Ovary (tissue), 7 donors: ENCODE measurements at regions not wholly inside any gene's neighbourhood (a gene's known extent, or its start where the extent isn't known, plus 50 kb on each side); places are given as distances from the start of the nearest gene placed in this dataset.
A peak's percentile ranks its signal among the peaks of the same experiment; 100 is the strongest.
"Not testable (repeated sequence)": the region's sequence is repeated elsewhere in the genome, so short reads cannot be mapped to it uniquely, and the experiment has no call there.

ENCODE experiments used
- DNase-seq, 5 donors: peaks; one replicate each; pipeline ENCODE4 v3.0.0-alpha.2; 2019 to 2020
- H3K27ac ChIP-seq, 2 donors: fragments of 200-600 bp; one replicate each; pipeline versions ENCODE4 v1.5.1 to v1.8.0; 2019 to 2022
- H3K27me3 ChIP-seq: fragments of 200-600 bp; one replicate; pipeline ENCODE4 v1.8.0; 2022
- H3K36me3 ChIP-seq: fragments of 200-600 bp; sonication (generic); one replicate; pipeline ENCODE4 v1.5.1; 2019
- H3K4me1 ChIP-seq: one replicate; pipeline ENCODE4 v1.8.1; 2013; ENCODE audit warnings: mild to moderate bottlenecking, moderate library complexity; ENCODE audit not compliant: insufficient read depth
- H3K4me3 ChIP-seq: fragments of 200-600 bp; sonication (generic); one replicate; pipeline ENCODE4 v1.5.1; 2017
- H3K9me3 ChIP-seq, 2 donors: fragments of 200-600 bp in 1 of 2; sonication (generic) in 1 of 2; one replicate each; pipeline versions ENCODE4 v1.5.1 to v1.8.1; 2013 to 2019; ENCODE audit warnings: mild to moderate bottlenecking in 1 of 2, moderate library complexity in 1 of 2
- WGBS, 3 donors: extraction: QIAGEN DNeasy Blood & Tissue Kit in 1 of 3; methylation state at CpG; one replicate each; pipeline versions ENCODE4 v1.1.5 to v1.1.7; 2013 to 2017; 5-methylcytosine and 5-hydroxymethylcytosine counted together
- intact Hi-C, 4 donors: fragments of 100-400 bp; cut with DNase I; formaldehyde crosslinking; loops; one replicate each; pipeline versions ENCODE4 v1.11.0 to v1.15.1; 2022 to 2023
- donor health status: DM: no; HTN: no; CAD: no; lungs with moderate emphysema.
- donor health status: DM: no; HTN: no; CAD: no.
- donor health status: Bipolar disorder and iron deficiency.
- donor health status: DM: no; HTN: no; CAD: no.
- donor health status: DM: yes; HTN: yes; CAD: no.

- H3K4me1 ChIP-seq, H3K27me3 ChIP-seq, H3K36me3 ChIP-seq, H3K27ac ChIP-seq, H3K9me3 ChIP-seq, DNase-seq, intact Hi-C loops, H3K4me3 ChIP-seq: not testable (repeated sequence)
- 50 to 82% (median 51%) methylated on average over 7 to 10 of the region's 12 CpGs for WGBS, 3 donors
These were observed 177.2 kb downstream of the LMLN start for GRCh38 chr3:198137038-198137835.

- 89 to 95% (median 92%) methylated on average over 7 to 8 of the region's 10 CpGs for WGBS, 3 donors
These were observed 178.2 kb downstream of the LMLN start for GRCh38 chr3:198138205-198138604.

GRCh38 chr3:198139037-198139436, 179.0 kb downstream of the LMLN start:
- H3K36me3 ChIP-seq, H3K27ac ChIP-seq, DNase-seq, H3K4me3 ChIP-seq, H3K4me1 ChIP-seq, intact Hi-C loops, H3K9me3 ChIP-seq, H3K27me3 ChIP-seq: not testable (repeated sequence)
- WGBS, 3 donors: 7 to 16% (median 12%) methylated on average over 4 of the region's 4 CpGs

More at GRCh38 chr3:198138205-198138604, 178.2 kb downstream of the LMLN start:
- H3K36me3 ChIP-seq, DNase-seq, H3K27ac ChIP-seq, H3K4me1 ChIP-seq, H3K9me3 ChIP-seq, H3K27me3 ChIP-seq, intact Hi-C loops, H3K4me3 ChIP-seq: not testable (repeated sequence)

- DNase-seq, H3K4me3 ChIP-seq, H3K36me3 ChIP-seq, H3K9me3 ChIP-seq, intact Hi-C loops, H3K4me1 ChIP-seq, H3K27me3 ChIP-seq, H3K27ac ChIP-seq: not testable (repeated sequence)
- 51 to 58% (median 57%) methylated on average over 8 of the region's 8 CpGs for WGBS, 3 donors
These were observed 179.6 kb downstream of the LMLN start for GRCh38 chr3:198139513-198140167.

GRCh38 chr3:198143300-198144137, 183.5 kb downstream of the LMLN start:
- intact Hi-C loops: not testable (repeated sequence)

GRCh38 chr3:198145231-198145784, 185.3 kb downstream of the LMLN start:
- H3K27ac ChIP-seq, intact Hi-C loops, H3K9me3 ChIP-seq, H3K4me3 ChIP-seq, H3K27me3 ChIP-seq, H3K4me1 ChIP-seq, H3K36me3 ChIP-seq: not testable (repeated sequence)
- WGBS, 3 donors: 4 to 29% (median 6%) methylated on average over 1 to 3 of the region's 8 CpGs
- peak; percentile 70 to 86 (median 75) for DNase-seq

More at GRCh38 chr3:198143300-198144137, 183.5 kb downstream of the LMLN start:
- H3K4me3 ChIP-seq, H3K4me1 ChIP-seq, H3K36me3 ChIP-seq, H3K27ac ChIP-seq, H3K27me3 ChIP-seq, H3K9me3 ChIP-seq, DNase-seq: not testable (repeated sequence)
- WGBS, 3 donors: 57 to 70% (median 66%) methylated on average over 10 to 11 of the region's 15 CpGs

- 50 to 62% (median 51%) methylated on average over 2 to 4 of the region's 5 CpGs for WGBS, 3 donors
- H3K27ac ChIP-seq, intact Hi-C loops, H3K27me3 ChIP-seq, H3K9me3 ChIP-seq, DNase-seq, H3K36me3 ChIP-seq, H3K4me1 ChIP-seq, H3K4me3 ChIP-seq: not testable (repeated sequence)
These were observed 186.1 kb downstream of the LMLN start for GRCh38 chr3:198146070-198146469.

GRCh38 chr3:198146559-198147164, 186.6 kb downstream of the LMLN start:
- 61 to 91% (median 76%) methylated on average over 6 to 8 of the region's 9 CpGs for WGBS, 3 donors
- H3K27me3 ChIP-seq, intact Hi-C loops, H3K4me1 ChIP-seq, H3K4me3 ChIP-seq, H3K27ac ChIP-seq, H3K9me3 ChIP-seq, H3K36me3 ChIP-seq, DNase-seq: not testable (repeated sequence)

GRCh38 chr3:198147213-198147612, 187.2 kb downstream of the LMLN start:
- H3K27ac ChIP-seq, intact Hi-C loops, H3K9me3 ChIP-seq, H3K4me1 ChIP-seq, H3K4me3 ChIP-seq, H3K27me3 ChIP-seq, DNase-seq, H3K36me3 ChIP-seq: not testable (repeated sequence)
- WGBS, 3 donors: 96 to 100% (median 100%) methylated on average over 1 to 3 of the region's 3 CpGs

GRCh38 chr3:198147993-198148392, 188.0 kb downstream of the LMLN start:
- H3K36me3 ChIP-seq, H3K9me3 ChIP-seq, H3K4me3 ChIP-seq, H3K4me1 ChIP-seq, H3K27me3 ChIP-seq, DNase-seq, intact Hi-C loops, H3K27ac ChIP-seq: not testable (repeated sequence)
- WGBS, 3 donors: 70 to 76% (median 73%) methylated on average over 6 of the region's 6 CpGs

GRCh38 chr3:198149904-198150303, 189.9 kb downstream of the LMLN start:
- 72 to 92% (median 84%) methylated on average over 5 of the region's 5 CpGs for WGBS, 3 donors
- H3K27ac ChIP-seq, H3K4me1 ChIP-seq, DNase-seq, H3K36me3 ChIP-seq, H3K9me3 ChIP-seq, H3K4me3 ChIP-seq, H3K27me3 ChIP-seq, intact Hi-C loops: not testable (repeated sequence)
